ENCODE measurements at regions not wholly inside any gene's neighbourhood (a gene's known extent, or its start where the extent isn't known, plus 50 kb on each side); places are given as distances from the start of the nearest gene placed in this dataset.
"Not testable (repeated sequence)": the region's sequence is repeated elsewhere in the genome, so short reads cannot be mapped to it uniquely, and the experiment has no call there.

DNA sequence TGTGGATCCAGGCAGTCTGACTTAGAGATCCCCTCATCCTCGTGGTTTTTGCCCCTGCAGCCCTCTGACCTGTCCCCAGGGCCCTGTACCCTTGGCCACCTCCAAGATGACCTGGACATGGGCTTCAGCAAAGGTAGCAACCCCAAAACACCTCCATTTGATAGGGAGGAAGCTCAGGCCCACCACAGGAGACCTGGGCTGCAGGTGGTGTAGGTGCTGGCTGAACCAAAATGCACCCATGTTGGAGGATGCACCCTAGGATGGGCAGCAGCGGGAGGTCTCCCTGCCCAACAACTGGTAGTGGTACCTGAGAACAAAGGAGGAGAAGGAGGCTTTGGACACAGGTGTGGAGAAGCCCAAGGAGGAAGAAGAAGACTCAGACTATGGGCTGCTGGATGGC lies 188.7 kb downstream of the ZNF716 start:
- H3K4me3 ChIP-seq, result no peak overlapping the region
- ATAC-seq (replicated peaks in 6 of 8), result no peak
- in situ Hi-C loops (cut with MboI; ENCODE audit: low pct_unique_long_range_greater_than_20kb in 2 of 9, low sequenced_read_pairs in 9 of 9, unreplicated experiment in 9 of 9), result no loop called here
- 22% methylated on average over 1 of the region's 2 CpGs; no CpG with 5 or more reads in 9 of the 10 experiments for WGBS, 10 experiments
- no peak overlapping the region for H3K27ac ChIP-seq
- H3K4me1 ChIP-seq (replicated peaks in 1 of 2), result no peaks in the 10 kb centered on the region

GRCh38 chr7:57641521-57642067 lies 191.6 kb downstream of the ZNF716 start:
- Histone ChIP-seq H3K27ac (no peak overlapping the region), H3K4me1 (replicated peaks in 1 of 2) (no peaks in the 10 kb centered on the region), H3K4me3 (no peak overlapping the region)
- ATAC-seq (replicated peaks in 6 of 8), result no peak
- 17% methylated on average over 1 of the region's 5 CpGs; no CpG with 5 or more reads in 9 of the 10 experiments for WGBS, 10 experiments
- in situ Hi-C loops (cut with MboI; ENCODE audit: low pct_unique_long_range_greater_than_20kb in 2 of 9, low sequenced_read_pairs in 9 of 9, unreplicated experiment in 9 of 9), result no loop called here

DNA sequence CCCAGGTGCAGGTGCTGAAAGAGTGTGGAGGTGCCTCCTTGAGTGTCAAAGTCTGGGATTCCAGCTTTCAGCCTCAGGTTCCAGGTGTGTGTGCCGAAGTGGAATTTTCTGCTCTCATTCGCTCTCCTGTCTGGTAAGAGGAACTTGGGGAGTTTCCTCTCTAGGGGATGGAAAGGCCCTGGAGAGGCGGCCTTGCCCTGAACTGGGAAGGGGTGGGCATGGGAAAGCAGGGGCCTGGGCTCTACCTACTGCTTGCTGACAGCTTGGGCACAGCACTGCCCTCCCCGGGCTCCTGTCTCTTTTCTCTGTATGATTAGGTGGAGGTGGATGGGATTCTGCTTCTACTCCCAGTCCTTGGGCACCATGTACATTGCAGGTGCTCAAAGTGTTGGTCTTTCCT lies 192.8 kb downstream of the ZNF716 start:
- ATAC-seq (replicated peaks in 6 of 8), result no peak
- in situ Hi-C loops (cut with MboI; ENCODE audit: low pct_unique_long_range_greater_than_20kb in 2 of 9, low sequenced_read_pairs in 9 of 9, unreplicated experiment in 9 of 9), result no loop called here
- Histone ChIP-seq H3K4me3 (no peak overlapping the region), H3K4me1 (replicated peaks in 1 of 2) (no peaks in the 10 kb centered on the region), H3K27ac (no peak overlapping the region)
- 0% methylated on average over 1 of the region's 4 CpGs; no CpG with 5 or more reads in 8 of the 10 experiments for WGBS, 10 experiments

GRCh38 chr7:57646219-57646900 lies 196.4 kb downstream of the ZNF716 start:
- in situ Hi-C loops (cut with MboI; ENCODE audit: low pct_unique_long_range_greater_than_20kb in 2 of 9, low sequenced_read_pairs in 9 of 9, unreplicated experiment in 9 of 9), result no loop called here
- Histone ChIP-seq H3K27ac (no peak overlapping the region), H3K4me1 (replicated peaks in 1 of 2) (no peaks in the 10 kb centered on the region), H3K4me3 (no peak overlapping the region)
- no peak for ATAC-seq (replicated peaks in 6 of 8)
- 42 to 88% (median 75%) methylated on average over 2 to 23 of the region's 32 CpGs; no CpG with 5 or more reads in 1 of the 10 experiments for WGBS, 10 experiments

- no peak for ATAC-seq (replicated peaks in 6 of 8)
- no peak overlapping the region for H3K27ac ChIP-seq
- WGBS, 10 experiments, result 42 to 90% (median 81%) methylated on average over 2 to 5 of the region's 24 CpGs; no CpG with 5 or more reads in 6 of the 10 experiments
- H3K4me1 ChIP-seq (replicated peaks in 1 of 2), result no peaks in the 10 kb centered on the region
- H3K4me3 ChIP-seq, result no peak overlapping the region
- in situ Hi-C loops (cut with MboI; ENCODE audit: low pct_unique_long_range_greater_than_20kb in 2 of 9, low sequenced_read_pairs in 9 of 9, unreplicated experiment in 9 of 9), result no loop called here
These were observed 196.9 kb downstream of the ZNF716 start for GRCh38 chr7:57646901-57647246.

DNA sequence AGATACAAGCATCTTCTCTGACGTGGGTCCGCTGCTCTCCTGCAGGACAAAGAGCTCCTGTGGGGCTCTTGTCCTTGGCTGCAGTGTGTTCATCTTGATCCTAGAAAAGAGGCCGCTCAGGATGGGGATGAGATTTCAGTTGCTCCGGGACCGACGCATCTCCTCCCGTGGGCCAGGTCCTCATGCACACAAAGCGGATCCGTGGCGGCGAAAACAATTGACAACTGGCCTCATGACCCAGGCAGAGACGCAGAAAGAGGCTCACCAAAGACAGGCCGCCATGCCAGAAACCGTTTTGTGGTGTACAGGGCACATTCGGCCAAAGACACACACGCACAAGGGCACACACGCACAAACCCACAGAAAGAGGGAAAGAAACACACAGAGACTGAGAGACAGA lies 200.4 kb downstream of the ZNF716 start:
- WGBS, 10 experiments, result 17 to 50% (median 30%) methylated on average over 1 to 2 of the region's 17 CpGs; no CpG with 5 or more reads in 6 of the 10 experiments

GRCh38 chr7:57651006-57651405 lies 201.0 kb downstream of the ZNF716 start:
- ATAC-seq (replicated peaks in 6 of 8), result peak in 3 of 8 experiments; percentile 44 to 82 (median 78)
- WGBS, 10 experiments, result 15 to 100% (median 60%) methylated on average over 1 to 7 of the region's 28 CpGs; no CpG with 5 or more reads in 4 of the 10 experiments

More for the DNA sequence above, 200.4 kb downstream of the ZNF716 start:
- H3K4me1 ChIP-seq (replicated peaks in 1 of 2); ATAC-seq (replicated peaks in 6 of 8); H3K4me3 ChIP-seq; H3K27ac ChIP-seq; in situ Hi-C loops (cut with MboI; ENCODE audit: low pct_unique_long_range_greater_than_20kb in 2 of 9, low sequenced_read_pairs in 9 of 9, unreplicated experiment in 9 of 9): not testable (repeated sequence)

GRCh38 chr7:57651611-57652010 lies 201.6 kb downstream of the ZNF716 start:
- H3K4me1 ChIP-seq (replicated peaks in 1 of 2); H3K4me3 ChIP-seq; in situ Hi-C loops (cut with MboI; ENCODE audit: low pct_unique_long_range_greater_than_20kb in 2 of 9, low sequenced_read_pairs in 9 of 9, unreplicated experiment in 9 of 9); ATAC-seq (replicated peaks in 6 of 8); H3K27ac ChIP-seq: not testable (repeated sequence)
- WGBS, 10 experiments, result 25 to 65% (median 60%) methylated on average over 1 to 12 of the region's 19 CpGs; no CpG with 5 or more reads in 4 of the 10 experiments

More at GRCh38 chr7:57651006-57651405, 201.0 kb downstream of the ZNF716 start:
- Histone ChIP-seq H3K27ac (no peak overlapping the region), H3K4me3 (no peak overlapping the region), H3K4me1 (replicated peaks in 1 of 2) (no peaks in the 10 kb centered on the region)
- in situ Hi-C loops (cut with MboI; ENCODE audit: low pct_unique_long_range_greater_than_20kb in 2 of 9, low sequenced_read_pairs in 9 of 9, unreplicated experiment in 9 of 9), result no loop called here

DNA sequence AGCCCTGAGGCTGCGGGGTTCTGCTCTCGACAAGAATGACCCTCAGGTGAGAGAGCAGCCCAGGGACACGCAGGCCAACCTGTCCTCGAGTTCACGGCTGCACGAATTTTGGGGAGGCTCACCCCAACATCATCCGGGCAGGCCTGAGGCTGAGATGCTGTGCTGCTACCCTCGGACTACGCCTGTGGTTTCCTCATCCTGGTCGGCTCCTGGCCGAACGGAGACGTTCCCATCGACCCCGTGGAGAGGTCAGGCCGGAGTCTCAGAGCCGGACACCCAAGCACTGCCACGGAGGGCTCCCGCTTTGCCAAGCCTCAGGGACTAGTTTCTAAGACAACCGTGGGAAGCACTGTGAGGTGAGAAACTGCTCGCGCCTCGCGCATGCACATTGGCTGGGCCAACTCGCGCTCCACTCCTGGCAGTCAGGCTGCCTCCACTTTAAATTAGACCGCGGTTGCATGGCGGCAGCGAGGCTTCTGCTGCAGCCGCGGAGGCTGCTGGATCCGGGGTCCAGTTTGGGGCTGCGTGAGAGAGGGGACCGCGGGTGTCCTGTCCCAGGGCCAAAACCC lies 203.4 kb downstream of the ZNF716 start:
- no peak for ATAC-seq (replicated peaks in 6 of 8)
- WGBS, 10 experiments, result 65 to 87% (median 74%) methylated on average over 7 to 18 of the region's 36 CpGs; no CpG with 5 or more reads in 4 of the 10 experiments
- Histone ChIP-seq H3K27ac (no peak overlapping the region), H3K4me1 (replicated peaks in 1 of 2) (no peaks in the 10 kb centered on the region), H3K4me3 (no peak overlapping the region)
- in situ Hi-C loops (cut with MboI; ENCODE audit: low pct_unique_long_range_greater_than_20kb in 2 of 9, low sequenced_read_pairs in 9 of 9, unreplicated experiment in 9 of 9), result no loop called here

DNA sequence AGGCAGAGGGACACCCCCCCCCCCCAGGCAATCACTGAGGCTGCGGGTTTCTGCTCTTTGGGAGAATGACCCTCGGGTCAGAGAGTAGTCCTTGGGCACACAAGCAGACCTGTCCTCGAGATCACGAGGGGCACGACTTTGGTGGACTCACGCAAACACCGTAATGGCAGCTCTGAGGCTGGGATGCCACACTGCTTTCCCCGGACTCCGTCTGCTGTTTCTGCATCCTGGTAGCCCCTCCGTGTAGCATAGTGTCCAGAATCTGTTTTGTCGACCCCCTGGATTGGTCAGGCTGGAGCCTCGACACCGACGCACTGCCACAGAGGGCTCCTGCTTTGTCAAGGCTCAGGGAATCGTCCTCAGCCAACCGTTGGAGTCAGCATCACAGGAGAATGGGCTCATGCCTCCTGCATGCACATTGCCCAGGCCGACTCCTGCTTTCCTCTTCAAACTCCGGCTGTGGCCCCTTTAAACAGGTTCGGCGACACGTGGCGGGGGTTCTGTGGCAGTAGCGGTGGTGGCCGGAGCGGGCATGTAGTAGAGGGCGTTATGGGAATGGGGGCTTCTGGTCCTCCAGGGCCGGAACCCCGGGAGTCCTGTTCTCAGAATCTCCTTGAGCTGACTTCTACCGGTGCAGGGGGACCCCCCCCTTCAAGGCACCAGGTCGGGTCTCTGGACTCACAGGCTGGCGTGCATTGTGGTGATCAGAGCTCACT lies 205.3 kb downstream of the ZNF716 start:
- ATAC-seq (replicated peaks in 6 of 8); H3K4me3 ChIP-seq; H3K27ac ChIP-seq; H3K4me1 ChIP-seq (replicated peaks in 1 of 2); in situ Hi-C loops (cut with MboI; ENCODE audit: low pct_unique_long_range_greater_than_20kb in 2 of 9, low sequenced_read_pairs in 9 of 9, unreplicated experiment in 9 of 9): not testable (repeated sequence)
- WGBS, 10 experiments, result 20 to 66% (median 50%) methylated on average over 1 to 18 of the region's 31 CpGs; no CpG with 5 or more reads in 3 of the 10 experiments

DNA sequence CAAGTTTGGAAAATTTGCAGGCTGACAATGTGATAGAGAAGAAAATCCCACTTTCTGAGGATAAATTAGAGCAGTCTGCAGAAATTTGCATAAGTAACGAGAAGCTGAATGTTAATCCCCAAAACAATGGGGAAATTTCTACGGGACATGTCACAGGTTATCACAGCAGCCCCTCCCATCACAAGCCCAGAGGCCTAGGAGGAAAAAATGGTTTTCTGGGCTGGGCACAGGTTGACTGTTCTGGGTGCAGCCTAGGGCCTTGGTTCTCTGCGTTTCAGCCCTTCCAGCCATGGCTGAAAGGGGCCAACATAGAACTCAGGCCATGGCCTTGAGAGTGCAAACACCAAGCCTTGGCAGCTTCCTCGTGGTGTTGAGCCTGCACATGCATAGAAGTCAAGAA lies 209.2 kb downstream of the ZNF716 start:
- H3K27ac ChIP-seq; H3K4me1 ChIP-seq (replicated peaks in 1 of 2); in situ Hi-C loops (cut with MboI; ENCODE audit: low pct_unique_long_range_greater_than_20kb in 2 of 9, low sequenced_read_pairs in 9 of 9, unreplicated experiment in 9 of 9); ATAC-seq (replicated peaks in 6 of 8); H3K4me3 ChIP-seq: not testable (repeated sequence)
- WGBS, 10 experiments, result 0 to 100% (median 33%) methylated on average over 1 to 2 of the region's 4 CpGs; no CpG with 5 or more reads in 1 of the 10 experiments

- H3K4me3 ChIP-seq; H3K4me1 ChIP-seq (replicated peaks in 1 of 2); H3K27ac ChIP-seq; in situ Hi-C loops (cut with MboI; ENCODE audit: low pct_unique_long_range_greater_than_20kb in 2 of 9, low sequenced_read_pairs in 9 of 9, unreplicated experiment in 9 of 9); ATAC-seq (replicated peaks in 6 of 8): not testable (repeated sequence)
- 0 to 43% (median 0%) methylated on average over 1 of the region's 1 CpG; no CpG with 5 or more reads in 3 of the 10 experiments for WGBS, 10 experiments
These were observed 227.0 kb downstream of the ZNF716 start for GRCh38 chr7:57676928-57677327.

DNA sequence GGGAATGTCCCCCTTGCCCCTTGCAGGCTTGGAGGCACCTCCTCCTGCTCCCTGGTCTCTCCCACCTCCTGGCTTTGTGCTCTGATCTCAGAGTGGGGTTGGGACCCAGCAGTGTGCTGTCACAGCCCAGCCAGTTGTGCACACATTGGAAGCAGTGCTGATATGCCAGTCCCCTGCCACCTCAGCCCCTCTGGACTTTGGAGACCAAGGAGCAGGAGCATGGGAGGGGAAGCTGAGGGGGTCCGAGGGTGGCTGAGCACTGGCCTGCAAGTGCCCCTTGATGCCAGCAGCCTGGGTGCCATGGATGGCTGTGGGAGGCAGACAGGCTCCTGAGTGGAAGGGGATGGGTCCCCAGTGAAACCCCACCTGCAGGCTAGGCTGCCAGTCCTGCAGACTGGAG lies 235.4 kb downstream of the ZNF716 start:
- Histone ChIP-seq H3K4me3 (no peak overlapping the region), H3K4me1 (replicated peaks in 1 of 2) (no peaks in the 10 kb centered on the region), H3K27ac (no peak overlapping the region)
- in situ Hi-C loops (cut with MboI; ENCODE audit: low pct_unique_long_range_greater_than_20kb in 2 of 9, low sequenced_read_pairs in 9 of 9, unreplicated experiment in 9 of 9), result no loop called here
- ATAC-seq (replicated peaks in 6 of 8), result no peak
- no CpG with 5 or more reads among the region's 1 CpG for WGBS, 10 experiments

Measured in motor neuron (in vitro differentiated cells).